ENCODE measurements at regions not wholly inside any gene's neighbourhood (a gene's known extent, or its start where the extent isn't known, plus 50 kb on each side); places are given as distances from the start of the nearest gene placed in this dataset.

DNA sequence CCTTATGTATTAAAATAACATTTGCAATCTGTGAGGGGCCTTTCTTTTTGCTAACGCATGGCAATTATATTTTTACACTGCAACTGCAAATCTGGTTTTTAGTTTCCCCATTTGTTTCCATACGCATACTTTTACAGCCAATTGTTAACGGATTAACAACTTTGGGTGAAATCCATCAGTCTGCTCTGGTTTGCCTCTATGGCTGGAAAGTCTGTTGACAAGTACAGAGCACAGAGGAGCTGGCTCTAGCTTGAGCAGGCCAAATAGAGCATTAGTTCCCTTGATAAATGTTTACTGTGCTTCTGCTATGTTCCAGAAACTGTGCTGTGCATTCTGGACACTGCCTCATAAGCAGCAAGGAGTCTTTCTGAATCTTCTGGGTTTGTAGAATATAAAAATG lies 400.4 kb upstream of the KIF2A start:
- H3K36me3 ChIP-seq: no peaks in the 10 kb centered on the region
- H3K4me3 ChIP-seq (replicated peaks in 1 of 3): no peak overlapping the region
- DNase-seq: no peak
- no peaks in the 10 kb centered on the region for H3K4me1 ChIP-seq
- H3K27me3 ChIP-seq: no peaks in the 10 kb centered on the region
- 63 to 71% methylated on average over 3 of the region's 3 CpGs for WGBS, 2 donors
- TF ChIP-seq, protein P1, sequence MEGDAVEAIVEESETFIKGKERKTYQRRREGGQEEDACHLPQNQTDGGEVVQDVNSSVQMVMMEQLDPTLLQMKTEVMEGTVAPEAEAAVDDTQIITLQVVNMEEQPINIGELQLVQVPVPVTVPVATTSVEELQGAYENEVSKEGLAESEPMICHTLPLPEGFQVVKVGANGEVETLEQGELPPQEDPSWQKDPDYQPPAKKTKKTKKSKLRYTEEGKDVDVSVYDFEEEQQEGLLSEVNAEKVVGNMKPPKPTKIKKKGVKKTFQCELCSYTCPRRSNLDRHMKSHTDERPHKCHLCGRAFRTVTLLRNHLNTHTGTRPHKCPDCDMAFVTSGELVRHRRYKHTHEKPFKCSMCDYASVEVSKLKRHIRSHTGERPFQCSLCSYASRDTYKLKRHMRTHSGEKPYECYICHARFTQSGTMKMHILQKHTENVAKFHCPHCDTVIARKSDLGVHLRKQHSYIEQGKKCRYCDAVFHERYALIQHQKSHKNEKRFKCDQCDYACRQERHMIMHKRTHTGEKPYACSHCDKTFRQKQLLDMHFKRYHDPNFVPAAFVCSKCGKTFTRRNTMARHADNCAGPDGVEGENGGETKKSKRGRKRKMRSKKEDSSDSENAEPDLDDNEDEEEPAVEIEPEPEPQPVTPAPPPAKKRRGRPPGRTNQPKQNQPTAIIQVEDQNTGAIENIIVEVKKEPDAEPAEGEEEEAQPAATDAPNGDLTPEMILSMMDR (IDR thresholded peaks at IDR 0.05): no peak
- TF ChIP-seq POLR2A (IDR thresholded peaks at IDR 0.05): no peak
- no peaks in the 10 kb centered on the region for H3K9me3 ChIP-seq
- intact Hi-C loops (cut with DNase I): no loop called here
- no peak overlapping the region for H3K27ac ChIP-seq

GRCh38 chr5:61906820-61907219 lies 399.2 kb upstream of the KIF2A start:
- intact Hi-C loops (cut with DNase I): no loop called here
- no peaks in the 10 kb centered on the region for H3K27me3 ChIP-seq
- no peak for DNase-seq
- no peaks in the 10 kb centered on the region for H3K36me3 ChIP-seq
- 80 to 83% methylated on average over 5 of the region's 5 CpGs for WGBS, 2 donors
- TF ChIP-seq POLR2A (IDR thresholded peaks at IDR 0.05): no peak
- TF ChIP-seq, protein P1 (IDR thresholded peaks at IDR 0.05): no peak
- H3K4me1 ChIP-seq: no peaks in the 10 kb centered on the region
- no peak overlapping the region for H3K27ac ChIP-seq
- no peak overlapping the region for H3K4me3 ChIP-seq (replicated peaks in 1 of 3)
- no peaks in the 10 kb centered on the region for H3K9me3 ChIP-seq

DNA sequence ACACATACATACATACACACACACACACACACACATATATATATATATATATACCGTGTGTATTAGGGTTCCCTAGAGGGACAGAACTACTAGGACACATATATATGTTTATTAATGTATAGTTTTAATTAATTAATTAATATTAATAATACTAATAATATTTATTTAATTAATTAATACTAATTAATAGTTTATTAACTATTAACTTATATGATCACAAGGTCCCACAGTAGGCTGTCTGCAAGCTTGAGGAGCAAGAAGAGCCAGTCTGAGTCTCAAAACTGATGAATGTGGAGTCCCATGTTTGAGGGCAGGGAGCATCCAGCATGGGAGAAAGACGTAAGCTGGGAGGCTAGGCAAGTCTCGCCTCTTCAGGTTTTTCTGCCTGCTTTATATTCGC lies 398.0 kb upstream of the KIF2A start:
- H3K4me3 ChIP-seq (replicated peaks in 1 of 3): no peak overlapping the region
- no peak overlapping the region for H3K27ac ChIP-seq
- no peaks in the 10 kb centered on the region for H3K4me1 ChIP-seq
- no peaks in the 10 kb centered on the region for H3K9me3 ChIP-seq
- WGBS, 2 donors: 95 to 96% methylated on average over 4 of the region's 4 CpGs
- TF ChIP-seq POLR2A (IDR thresholded peaks at IDR 0.05): no peak
- TF ChIP-seq, protein P1 (IDR thresholded peaks at IDR 0.05): no peak
- intact Hi-C loops (cut with DNase I): no loop called here
- no peak for DNase-seq
- H3K36me3 ChIP-seq: no peaks in the 10 kb centered on the region
- no peaks in the 10 kb centered on the region for H3K27me3 ChIP-seq

- WGBS, 2 donors: 94 to 100% methylated on average over 1 to 2 of the region's 2 CpGs
- Histone ChIP-seq H3K9me3 (no peaks in the 10 kb centered on the region), H3K4me3 (replicated peaks in 1 of 3) (no peak overlapping the region), H3K27ac (no peak overlapping the region), H3K4me1 (no peaks in the 10 kb centered on the region), H3K36me3 (no peaks in the 10 kb centered on the region), H3K27me3 (no peaks in the 10 kb centered on the region)
- intact Hi-C loops (cut with DNase I): no loop called here
- DNase-seq: no peak
- TF ChIP-seq, protein P1 (IDR thresholded peaks at IDR 0.05): no peak
- TF ChIP-seq POLR2A (IDR thresholded peaks at IDR 0.05): no peak
These were observed 395.2 kb upstream of the KIF2A start for GRCh38 chr5:61910771-61911170.

- no peaks in the 10 kb centered on the region for H3K4me1 ChIP-seq
- H3K9me3 ChIP-seq: no peaks in the 10 kb centered on the region
- no peaks in the 10 kb centered on the region for H3K27me3 ChIP-seq
- H3K36me3 ChIP-seq: no peaks in the 10 kb centered on the region
- no peak overlapping the region for H3K27ac ChIP-seq
- intact Hi-C loops (cut with DNase I): no loop called here
- WGBS, 2 donors: 95 to 97% methylated on average over 6 of the region's 6 CpGs
- no peak for DNase-seq
- no peak overlapping the region for H3K4me3 ChIP-seq (replicated peaks in 1 of 3)
- no peak for TF ChIP-seq POLR2A (IDR thresholded peaks at IDR 0.05)
These were observed 393.4 kb upstream of the KIF2A start for GRCh38 chr5:61912559-61912958.

GRCh38 chr5:61915646-61916045 lies 390.4 kb upstream of the KIF2A start:
- 70 to 74% methylated on average over 4 of the region's 4 CpGs for WGBS, 2 donors
- intact Hi-C loops (cut with DNase I): no loop called here
- Histone ChIP-seq H3K27me3 (no peaks in the 10 kb centered on the region), H3K4me1 (no peaks in the 10 kb centered on the region), H3K36me3 (no peaks in the 10 kb centered on the region), H3K27ac (no peak overlapping the region), H3K9me3 (no peaks in the 10 kb centered on the region), H3K4me3 (replicated peaks in 1 of 3) (no peak overlapping the region)
- no peak for DNase-seq
- TF ChIP-seq POLR2A (IDR thresholded peaks at IDR 0.05): no peak
- TF ChIP-seq, protein P1 (IDR thresholded peaks at IDR 0.05): no peak
